ENCODE measurements at regions not wholly inside any gene's neighbourhood (a gene's known extent, or its start where the extent isn't known, plus 50 kb on each side); places are given as distances from the start of the nearest gene placed in this dataset.

DNA sequence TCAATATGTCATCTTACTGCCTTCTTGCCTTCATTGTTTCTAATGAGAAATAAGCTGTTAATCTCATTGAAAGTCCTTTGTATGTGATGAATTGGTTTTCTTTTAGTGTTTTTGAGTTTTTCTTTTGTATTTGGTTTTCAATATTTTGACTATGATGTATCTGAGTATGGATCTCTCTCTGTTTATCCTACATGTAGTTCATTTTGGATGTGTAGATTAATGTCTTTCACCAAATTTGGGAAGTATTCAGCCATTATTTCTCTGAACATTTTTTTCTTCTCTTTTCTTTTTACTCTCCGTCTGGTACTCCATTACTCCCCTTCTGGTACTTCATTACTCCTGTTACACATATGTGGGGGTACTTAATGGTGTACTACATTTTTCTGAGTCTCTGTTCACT, 103.3 kb upstream of the ADRA1D start:
- H3K4me3 ChIP-seq (ENCODE audit: low read depth, low read length): no peak overlapping the region
- DNase-seq (ENCODE audit: low read depth): no peak
- TF ChIP-seq, protein P1, sequence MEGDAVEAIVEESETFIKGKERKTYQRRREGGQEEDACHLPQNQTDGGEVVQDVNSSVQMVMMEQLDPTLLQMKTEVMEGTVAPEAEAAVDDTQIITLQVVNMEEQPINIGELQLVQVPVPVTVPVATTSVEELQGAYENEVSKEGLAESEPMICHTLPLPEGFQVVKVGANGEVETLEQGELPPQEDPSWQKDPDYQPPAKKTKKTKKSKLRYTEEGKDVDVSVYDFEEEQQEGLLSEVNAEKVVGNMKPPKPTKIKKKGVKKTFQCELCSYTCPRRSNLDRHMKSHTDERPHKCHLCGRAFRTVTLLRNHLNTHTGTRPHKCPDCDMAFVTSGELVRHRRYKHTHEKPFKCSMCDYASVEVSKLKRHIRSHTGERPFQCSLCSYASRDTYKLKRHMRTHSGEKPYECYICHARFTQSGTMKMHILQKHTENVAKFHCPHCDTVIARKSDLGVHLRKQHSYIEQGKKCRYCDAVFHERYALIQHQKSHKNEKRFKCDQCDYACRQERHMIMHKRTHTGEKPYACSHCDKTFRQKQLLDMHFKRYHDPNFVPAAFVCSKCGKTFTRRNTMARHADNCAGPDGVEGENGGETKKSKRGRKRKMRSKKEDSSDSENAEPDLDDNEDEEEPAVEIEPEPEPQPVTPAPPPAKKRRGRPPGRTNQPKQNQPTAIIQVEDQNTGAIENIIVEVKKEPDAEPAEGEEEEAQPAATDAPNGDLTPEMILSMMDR (conservative IDR thresholded peaks at IDR 0.05; ENCODE audit: low read depth, low read length): no peak

DNA sequence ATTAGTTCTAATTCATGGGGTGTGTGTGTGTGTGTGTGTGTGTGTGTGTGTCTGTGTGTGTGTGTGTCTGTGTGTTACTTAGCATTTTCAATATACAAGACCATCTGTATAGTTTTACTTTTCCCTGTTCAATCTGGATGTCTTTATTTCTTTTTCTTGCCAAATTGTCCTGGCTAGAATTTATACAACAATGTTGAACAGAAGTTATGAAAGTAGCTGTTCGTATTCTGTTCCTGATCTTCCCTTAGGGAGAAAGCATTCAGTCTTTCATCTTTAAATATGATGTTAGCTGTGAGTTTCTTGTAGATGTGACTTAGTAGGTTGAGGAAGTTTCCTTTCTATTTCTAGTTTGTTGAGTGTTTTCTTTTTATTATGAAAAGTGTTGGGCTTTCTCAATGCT, 101.0 kb upstream of the ADRA1D start:
- H3K4me3 ChIP-seq (ENCODE audit: low read depth, low read length): no peak overlapping the region
- TF ChIP-seq, protein P1 (conservative IDR thresholded peaks at IDR 0.05; ENCODE audit: low read depth, low read length): no peak
- DNase-seq (ENCODE audit: low read depth): no peak

DNA sequence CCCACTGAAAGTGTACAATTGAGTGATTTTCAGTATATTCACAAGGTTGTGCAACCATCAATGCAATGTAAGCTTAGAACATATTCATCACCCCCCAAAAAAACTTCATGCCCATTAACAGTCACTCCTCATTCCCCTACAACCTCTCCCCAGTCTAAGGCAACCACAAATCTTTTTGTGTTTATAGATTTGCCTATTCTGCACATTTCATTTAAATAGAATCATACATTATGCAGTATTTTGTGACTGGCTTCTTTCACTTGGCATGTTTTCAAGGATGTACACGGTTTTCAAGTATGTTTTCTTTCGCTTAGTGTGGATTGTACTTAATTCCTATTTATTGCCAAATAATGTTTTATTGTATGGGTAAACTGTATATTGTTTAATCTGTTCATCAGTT, 95.6 kb upstream of the ADRA1D start:
- TF ChIP-seq, protein P1 (conservative IDR thresholded peaks at IDR 0.05; ENCODE audit: low read depth, low read length): no peak
- DNase-seq (ENCODE audit: low read depth): no peak
- H3K4me3 ChIP-seq (ENCODE audit: low read depth, low read length): no peak overlapping the region

DNA sequence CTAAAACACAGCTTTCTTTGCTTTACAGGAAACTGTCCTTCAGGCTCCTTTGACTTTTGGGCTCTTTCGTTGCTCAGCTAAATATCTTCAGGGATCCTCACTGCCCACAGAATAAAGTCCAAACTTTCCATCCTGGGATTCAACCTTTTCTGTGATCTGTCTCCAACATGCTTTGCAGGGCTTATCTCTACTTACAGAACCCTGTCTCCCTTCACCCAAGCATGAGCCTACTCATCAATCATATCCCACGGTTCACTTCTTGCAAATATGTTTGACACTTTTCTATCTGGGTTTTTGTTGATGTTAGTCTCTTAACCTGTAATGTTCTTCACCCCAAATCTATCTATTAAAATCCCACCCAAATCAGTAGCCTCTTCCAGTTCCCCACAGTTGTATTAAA, 93.5 kb upstream of the ADRA1D start:
- DNase-seq (ENCODE audit: low read depth): no peak
- H3K4me3 ChIP-seq (ENCODE audit: low read depth, low read length): no peak overlapping the region
- TF ChIP-seq, protein P1 (conservative IDR thresholded peaks at IDR 0.05; ENCODE audit: low read depth, low read length): no peak

DNA sequence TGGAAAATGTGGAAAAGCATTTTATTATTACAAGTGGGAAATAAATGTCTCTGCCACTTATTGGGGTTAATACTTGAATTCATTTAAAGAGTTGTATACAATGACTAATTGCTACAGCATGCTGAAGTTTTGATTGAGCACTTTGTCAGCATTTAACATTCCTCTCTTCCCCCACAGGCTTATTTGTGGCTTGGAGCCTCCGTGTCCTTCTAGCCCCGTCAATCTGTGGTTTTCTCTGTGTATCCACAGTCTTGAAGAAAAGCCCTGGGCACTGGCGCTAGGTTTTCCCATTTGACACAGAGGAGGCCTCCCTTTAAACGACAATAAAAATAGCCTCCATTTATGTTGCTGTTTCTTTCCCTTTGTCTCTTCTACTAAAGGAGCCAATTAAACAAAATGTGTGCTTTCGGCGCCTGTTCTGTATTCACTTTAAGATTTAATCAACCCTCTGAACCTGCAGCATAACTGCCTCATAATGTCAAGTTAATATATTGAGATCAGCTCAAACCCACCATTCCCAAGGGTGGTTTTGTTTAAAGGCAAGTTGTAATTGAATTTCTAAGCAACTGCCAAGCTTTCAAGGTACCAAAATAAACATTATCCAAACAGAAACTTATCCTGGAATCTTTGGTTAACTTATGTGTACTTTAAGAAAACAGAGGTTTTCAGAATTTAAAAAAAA, 92.9 kb upstream of the ADRA1D start:
- no peak overlapping the region for H3K4me3 ChIP-seq (ENCODE audit: low read depth, low read length)
- DNase-seq (ENCODE audit: low read depth): peak; percentile 39
- TF ChIP-seq, protein P1 (conservative IDR thresholded peaks at IDR 0.05; ENCODE audit: low read depth, low read length): no peak

DNA sequence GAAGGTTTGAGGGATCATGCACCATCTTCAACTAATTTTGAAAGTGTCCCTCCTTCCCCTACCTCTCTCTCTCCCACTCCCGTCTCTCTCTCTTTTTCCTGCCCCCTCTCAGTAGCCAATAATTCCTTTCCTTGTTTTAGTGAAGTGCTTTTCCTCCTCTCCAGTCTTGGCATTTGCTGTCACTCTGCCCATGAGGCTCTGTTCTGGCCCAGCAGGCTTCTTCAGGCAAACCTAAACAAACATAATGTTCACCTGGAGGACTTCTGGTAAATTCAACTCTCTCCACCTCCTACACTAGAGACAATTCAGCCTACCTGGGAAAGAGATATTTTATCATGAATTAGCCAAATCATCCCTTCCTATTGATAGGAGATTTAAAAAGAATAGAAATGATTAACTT, 86.6 kb upstream of the ADRA1D start:
- TF ChIP-seq, protein P1 (conservative IDR thresholded peaks at IDR 0.05; ENCODE audit: low read depth, low read length): no peak
- H3K4me3 ChIP-seq (ENCODE audit: low read depth, low read length): no peak overlapping the region
- DNase-seq (ENCODE audit: low read depth): no peak

DNA sequence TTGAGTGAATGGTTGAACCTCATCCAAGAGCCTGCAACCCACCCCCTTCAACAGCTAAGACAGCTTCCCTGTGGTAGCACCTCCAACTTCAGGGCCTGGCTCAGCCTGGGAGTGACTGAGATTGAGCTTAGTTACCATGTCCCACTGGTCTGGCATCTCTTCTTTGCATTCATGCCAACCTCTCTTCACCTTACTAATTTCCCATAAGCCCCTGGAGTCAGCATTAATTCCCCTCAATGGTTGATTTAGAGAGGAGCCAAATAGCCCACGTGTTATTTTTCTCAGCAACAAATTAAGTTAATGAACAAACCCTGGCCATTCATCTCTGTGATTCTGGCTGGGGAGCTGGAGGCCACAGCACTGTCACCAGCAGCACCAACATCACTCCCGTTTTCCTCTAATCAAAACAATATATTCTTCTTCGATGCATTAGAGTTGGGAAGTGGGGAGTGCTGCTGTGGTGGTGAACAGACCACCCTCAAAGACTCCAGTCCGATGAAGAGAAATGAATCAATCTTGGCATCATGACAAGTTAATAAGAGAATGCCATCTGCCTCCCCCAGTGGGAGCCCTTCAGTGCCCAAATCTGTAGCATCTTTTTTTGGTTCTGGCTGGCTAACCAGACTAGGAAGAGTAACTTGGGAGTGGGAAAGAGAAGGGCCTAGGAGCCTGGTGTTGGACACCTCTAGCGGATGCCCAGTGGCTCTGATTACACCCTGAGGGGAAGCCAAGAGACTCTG, 83.2 kb upstream of the ADRA1D start:
- no peak for DNase-seq (ENCODE audit: low read depth)
- TF ChIP-seq, protein P1 (conservative IDR thresholded peaks at IDR 0.05; ENCODE audit: low read depth, low read length): no peak
- no peak overlapping the region for H3K4me3 ChIP-seq (ENCODE audit: low read depth, low read length)
